GM21515 (cell line): ENCODE measurements at regions not wholly inside any gene's neighbourhood (a gene's known extent, or its start where the extent isn't known, plus 50 kb on each side); places are given as distances from the start of the nearest gene placed in this dataset.
A peak's percentile ranks its signal among the peaks of the same experiment; 100 is the strongest.
"Not testable (repeated sequence)": the region's sequence is repeated elsewhere in the genome, so short reads cannot be mapped to it uniquely, and the experiment has no call there.

Source experiments
- ATAC-seq: cut with Tn5 transposase; IDR thresholded peaks from one replicate; pipeline ENCODE4 v1.9.1; 2021; ENCODE audit not compliant: unreplicated experiment

DNA sequence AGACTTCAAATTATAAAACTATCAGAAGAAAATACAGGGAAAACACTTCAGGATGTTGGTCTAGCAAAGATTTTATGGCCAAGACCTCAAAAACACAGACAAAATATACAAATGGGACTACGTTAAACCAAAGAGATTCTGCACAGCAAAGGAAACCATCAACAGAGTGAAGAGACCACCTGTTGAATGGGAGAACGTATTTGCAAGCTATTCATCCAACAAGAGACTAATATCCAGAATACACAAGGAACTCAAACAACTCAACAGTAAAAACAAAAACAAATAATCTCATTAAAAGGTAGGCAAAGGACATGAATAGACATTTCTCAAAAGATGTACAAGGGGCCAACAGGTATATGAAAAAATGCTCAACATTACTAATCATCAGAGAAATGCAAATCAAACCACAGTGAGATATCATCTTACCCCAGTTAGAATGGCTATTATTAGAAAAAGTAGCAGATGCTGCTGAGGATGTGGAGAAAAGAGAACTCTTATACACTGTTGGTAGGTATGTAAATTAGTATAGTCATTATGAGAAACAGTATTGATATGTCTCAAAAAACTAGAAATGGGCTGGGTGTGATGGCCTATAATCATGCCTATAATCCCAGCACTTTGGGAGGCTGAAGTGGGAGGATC, 112.6 kb downstream of the LRIG2 start:
- peak; percentile 83 for ATAC-seq

- no peak for ATAC-seq
Observed at GRCh38 chr1:113190078-113190477, 117.1 kb downstream of the LRIG2 start.

DNA sequence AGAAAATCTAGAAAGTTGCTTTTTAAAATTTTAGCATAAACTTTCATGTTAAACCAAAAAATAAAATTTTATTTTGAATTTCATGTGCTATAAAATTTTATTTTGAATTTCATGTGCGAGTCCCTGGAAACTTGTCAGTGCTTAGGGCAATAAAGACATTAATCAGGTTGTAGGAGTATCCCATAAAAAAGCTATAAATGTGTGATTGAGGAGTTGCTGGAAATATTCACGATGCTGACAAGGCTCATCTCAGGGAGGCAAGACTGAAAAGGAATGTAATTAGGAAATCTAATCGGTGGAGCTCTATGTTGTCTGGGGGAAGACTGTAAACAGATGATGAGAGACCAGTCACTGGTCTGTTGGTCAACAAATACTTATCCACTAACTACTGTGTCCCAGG, 117.9 kb downstream of the LRIG2 start:
- no peak for ATAC-seq

DNA sequence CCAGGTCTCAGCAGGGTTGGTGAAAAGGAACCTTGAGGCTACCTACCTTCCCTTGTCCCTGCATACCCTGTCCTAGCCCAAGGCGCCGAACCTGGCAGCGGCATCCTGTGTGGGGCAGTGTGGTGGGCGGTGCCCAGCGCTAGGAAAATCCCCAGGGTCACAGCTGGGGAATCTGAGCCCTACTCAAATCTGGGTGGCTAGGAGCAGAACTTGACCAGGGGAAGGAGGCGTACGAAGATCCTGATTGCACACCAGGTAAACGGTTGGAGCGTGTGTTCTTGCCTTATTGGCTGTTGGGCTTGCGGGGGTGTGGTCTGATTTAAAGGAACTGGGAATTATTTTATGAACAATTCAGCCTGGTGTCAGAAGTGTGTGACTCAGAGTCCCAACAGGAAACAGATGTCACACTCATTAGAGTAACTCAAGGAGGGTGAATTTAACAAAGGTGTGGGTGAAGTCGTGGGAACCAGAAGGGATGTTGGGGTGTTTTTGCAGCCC, 118.6 kb downstream of the LRIG2 start:
- ATAC-seq: peak; percentile 47

DNA sequence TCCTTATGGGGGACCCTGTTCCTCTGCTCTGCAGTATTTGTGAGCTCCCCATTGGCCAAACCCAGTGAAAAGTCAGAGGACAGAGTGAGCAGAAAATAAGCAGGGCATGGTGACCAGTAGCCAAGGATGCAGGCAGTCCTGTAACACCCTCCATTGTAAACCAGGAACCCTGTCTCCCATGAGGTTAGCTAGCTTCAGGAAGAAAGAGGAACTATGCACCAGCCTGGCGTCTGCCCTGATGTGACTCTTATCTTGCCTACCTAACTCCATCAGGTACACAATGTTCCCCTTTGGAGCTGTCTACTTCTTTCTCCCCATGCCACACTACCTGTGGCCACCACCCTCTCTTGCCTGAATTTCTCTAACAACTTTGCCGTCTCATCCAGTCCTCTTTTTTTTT, 119.2 kb downstream of the LRIG2 start:
- peak; percentile 29 for ATAC-seq

DNA sequence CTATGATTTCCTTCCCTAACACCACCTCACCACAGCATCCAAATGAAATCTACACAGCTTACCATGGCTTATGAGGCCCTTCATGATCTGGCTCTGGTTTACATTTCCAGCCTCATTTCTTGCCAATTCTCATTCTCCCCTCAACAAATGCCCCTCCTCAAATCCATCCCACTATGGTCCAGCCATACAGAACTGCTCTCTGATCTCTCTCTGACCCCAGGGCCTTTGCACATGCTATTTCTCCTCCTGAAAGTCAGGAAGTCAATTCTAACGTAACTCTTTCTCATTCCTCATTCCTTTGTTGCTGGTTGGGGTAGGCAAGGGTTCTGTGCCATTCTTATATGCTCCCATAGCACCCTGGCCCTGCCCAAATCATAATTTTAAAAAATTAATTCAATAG, 120.0 kb downstream of the LRIG2 start:
- ATAC-seq: no peak

DNA sequence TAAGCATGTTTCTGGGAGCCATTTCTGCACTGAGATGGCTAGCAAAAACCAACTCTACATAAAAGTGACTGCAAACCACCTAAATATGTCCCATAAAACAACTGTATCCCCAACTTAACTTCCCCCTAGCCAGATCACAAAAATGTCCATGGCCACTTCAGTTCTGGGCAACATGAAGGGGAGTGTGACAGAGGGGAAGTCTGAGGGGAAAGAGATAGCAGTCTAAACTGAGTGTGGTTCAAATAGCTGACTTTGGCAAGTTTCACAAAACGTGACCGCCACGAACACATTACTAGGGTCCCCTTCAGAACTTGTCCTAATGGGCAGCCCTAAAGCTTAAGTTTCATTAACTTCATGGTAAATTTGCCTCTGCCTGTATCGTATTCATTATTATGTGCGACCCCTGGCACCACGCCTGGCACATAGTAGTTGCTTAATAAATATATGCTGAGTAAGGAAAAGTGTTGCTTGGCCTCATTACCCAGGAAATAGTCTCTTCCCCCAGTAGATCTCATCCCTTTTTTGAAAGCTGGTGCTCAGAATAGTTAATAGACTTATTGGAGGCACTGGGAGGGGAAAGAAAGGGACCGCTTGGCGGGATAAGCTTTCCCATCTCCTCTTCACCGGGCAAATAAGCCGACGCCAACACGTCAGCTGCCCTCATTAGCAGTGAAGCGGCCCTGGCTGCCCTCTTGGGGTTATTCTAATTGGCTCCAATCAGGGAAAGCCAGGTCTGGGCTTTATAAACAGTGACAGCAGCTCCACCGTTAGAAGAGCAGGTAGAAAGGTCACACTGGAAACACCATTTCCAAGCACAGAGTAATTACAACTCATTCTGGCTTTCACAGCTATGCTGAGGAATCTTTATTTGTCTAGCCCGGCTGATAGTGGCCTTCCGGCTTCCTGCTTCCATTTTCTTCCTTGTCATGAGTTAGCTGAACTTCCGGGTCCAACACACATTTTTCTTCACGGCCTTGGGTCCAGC, 122.1 kb downstream of the LRIG2 start:
- no peak for ATAC-seq

DNA sequence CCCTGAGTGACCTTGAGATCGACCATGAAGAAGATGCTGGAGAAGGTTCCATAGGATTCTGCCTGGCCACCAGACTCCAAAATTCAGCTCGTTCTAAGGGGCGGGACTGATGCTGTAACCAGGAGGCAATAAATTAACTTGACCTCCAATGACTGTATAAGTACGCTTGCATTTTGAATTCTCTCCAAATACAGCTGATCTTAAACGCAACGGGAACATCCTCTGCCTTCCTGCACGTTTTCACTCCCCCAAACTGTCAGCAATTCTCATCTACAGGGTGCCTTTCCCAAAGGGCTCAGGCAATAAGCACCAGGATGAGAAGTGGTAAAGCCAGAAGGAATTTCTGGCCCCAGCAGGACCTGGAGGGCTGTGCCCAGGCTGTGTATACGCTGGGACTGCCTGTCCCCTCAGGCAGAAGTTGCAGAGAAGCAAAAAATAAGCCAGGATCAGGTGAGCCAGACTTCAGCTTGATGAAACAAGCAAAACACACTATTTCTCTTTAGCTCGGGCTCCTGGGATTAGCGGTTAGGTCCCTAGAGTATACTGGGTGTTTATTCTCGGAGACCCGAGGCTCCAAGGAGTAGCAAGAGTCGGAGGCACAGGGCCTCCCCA, 124.8 kb downstream of the LRIG2 start:
- ATAC-seq: no peak

DNA sequence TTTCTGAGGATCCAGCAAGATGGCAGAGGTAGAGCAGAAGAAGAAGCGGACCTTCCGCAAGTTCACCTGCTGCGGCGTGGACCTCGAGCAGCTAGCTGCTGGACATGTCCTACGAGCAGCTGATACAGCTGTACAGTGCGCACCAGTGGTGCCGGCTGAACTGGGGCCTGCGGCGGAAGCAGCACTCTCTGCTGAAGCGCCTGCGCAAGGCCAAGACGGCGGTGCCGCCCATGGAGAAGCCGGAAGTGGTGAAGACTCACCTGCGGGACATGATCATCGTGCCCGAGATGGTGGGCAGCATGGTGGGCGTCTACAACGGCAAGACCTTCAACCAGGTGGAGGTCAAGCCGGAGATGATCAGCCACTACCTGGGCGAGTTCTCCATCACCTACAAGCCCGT, 125.8 kb downstream of the LRIG2 start:
- no peak for ATAC-seq

DNA sequence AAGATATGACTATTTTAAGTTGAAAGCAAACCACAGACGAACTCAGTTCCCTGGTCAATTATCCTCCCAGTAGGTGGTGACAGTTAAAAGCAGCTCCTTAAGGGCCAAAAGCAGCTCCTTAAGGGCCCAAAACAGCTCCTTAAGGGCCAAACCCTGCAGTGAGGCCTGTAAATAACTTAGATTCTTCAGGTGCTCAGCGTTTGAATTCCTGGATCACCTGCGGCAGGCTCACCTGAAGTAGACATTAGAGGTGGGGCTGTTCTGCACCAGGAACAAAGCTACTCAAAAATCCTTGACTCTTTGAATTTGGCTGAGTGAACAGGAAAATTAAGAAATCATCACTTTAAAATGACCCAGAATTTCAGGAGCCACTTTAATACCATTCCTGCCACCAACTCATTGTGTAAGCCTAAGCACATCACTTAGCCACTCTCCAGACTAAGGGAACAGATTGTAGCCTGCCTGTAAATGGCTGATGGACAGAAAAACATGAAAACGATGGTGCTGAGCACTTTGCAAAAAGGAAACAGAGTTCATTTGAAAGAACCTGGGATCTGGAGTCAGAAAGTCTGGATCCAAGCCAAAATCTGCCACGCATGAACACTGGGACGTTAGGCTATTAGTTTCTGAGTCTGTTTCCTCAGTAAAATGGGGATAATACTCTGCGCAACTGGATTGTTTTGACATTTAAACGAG, 126.9 kb downstream of the LRIG2 start:
- ATAC-seq: no peak

- ATAC-seq: no peak
Observed at GRCh38 chr1:113201560-113201959, 128.6 kb downstream of the LRIG2 start.

DNA sequence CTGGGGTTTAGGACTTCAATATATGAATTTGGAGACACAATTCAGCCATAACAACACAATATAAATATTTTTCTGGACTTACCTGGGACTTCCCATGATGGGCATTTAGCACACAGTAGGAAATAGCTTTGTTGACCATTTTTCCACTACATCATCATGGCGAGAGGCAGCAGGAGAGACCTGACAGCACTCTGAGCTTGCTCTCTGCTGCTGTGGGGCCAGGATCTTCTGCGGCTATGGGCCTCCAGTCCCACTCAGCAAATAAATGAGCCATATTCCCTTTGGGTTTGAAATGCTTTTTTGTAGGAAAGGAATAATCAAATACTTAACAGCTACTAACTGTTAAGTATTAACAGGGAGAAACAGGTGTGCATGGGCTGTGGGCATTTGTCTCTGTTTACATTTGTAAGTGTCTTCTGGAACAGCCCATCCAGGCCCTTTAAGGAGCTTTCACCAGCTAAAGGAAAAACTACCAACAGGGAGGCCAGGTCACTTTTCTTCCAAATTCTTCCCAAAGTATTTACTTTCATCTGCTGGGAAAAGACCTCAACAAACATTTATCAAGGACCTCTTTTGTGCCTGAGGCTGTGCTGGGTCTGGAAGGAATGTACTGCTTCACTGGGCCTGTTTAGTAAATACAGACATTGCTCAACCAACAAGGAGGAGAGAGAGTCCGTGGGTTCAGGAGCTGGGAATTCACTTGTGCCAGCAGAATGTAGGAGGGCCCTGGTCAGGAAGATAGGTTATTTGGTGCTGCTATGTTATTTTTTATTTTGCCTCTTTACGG, 133.2 kb downstream of the LRIG2 start:
- no peak for ATAC-seq

- ATAC-seq: no peak
Observed at GRCh38 chr1:113207019-113207418, 134.0 kb downstream of the LRIG2 start.

GRCh38 chr1:113207457-113207856, 134.5 kb downstream of the LRIG2 start:
- ATAC-seq: no peak

DNA sequence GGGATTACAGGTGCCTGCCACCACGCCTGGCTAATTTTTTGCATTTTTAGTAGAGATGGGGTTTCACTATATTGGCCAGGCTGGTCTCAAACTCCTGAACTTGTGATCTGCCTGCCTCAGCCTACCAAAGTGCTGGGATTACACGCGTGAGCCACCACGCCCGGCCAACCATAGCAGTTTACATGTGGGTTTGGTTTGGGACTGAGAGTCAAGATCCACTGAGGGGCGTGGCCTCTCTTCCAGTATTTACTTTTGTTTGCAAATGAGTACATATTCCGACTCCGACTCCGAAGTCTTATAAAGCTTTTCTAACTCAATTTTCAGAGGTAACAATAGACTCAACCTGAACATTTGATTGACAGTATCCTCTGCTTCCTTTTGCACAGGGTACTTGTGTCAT, 135.4 kb downstream of the LRIG2 start:
- ATAC-seq: not testable (repeated sequence)

DNA sequence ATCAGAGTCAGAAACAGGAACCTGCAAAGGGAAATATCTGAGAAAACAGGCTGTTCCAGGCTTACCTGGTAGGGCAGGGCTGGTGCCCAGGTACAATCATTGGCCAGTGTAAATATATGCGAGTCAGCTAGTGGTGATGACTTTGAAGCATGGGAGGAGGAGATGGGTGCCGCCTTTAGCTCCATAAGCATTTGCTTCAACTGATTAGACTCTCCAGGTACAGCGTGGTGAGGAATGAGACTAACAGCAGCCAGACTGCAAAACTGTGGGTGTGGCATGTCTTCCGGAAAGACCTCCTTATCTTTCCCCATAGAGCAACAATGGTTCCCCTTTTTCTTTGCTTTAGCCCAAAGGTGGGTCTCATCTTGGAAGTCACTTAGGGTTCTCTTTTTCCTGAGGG, 137.2 kb downstream of the LRIG2 start:
- ATAC-seq: no peak

- no peak for ATAC-seq
Observed at GRCh38 chr1:113211467-113211866, 138.5 kb downstream of the LRIG2 start.

DNA sequence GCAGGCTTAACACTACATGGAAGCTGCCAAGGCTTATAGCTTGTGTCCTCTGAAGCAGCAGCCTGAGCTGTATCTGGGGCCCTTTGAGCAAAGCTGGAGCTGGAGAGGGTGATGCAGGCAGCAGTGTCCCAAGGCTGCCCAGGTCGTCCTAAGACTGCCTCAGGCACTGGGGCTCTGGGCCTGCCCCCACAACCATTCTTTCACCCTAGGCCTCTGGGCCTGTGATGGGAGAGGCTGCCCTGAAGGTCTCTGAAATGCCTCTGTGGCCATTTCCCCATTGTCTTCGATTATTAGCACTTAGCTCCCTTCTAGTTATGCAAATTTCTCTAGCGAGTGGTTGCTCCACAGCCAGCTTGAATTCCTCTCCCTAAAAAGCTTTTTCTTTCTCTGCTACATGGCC, 142.0 kb downstream of the LRIG2 start:
- no peak for ATAC-seq

DNA sequence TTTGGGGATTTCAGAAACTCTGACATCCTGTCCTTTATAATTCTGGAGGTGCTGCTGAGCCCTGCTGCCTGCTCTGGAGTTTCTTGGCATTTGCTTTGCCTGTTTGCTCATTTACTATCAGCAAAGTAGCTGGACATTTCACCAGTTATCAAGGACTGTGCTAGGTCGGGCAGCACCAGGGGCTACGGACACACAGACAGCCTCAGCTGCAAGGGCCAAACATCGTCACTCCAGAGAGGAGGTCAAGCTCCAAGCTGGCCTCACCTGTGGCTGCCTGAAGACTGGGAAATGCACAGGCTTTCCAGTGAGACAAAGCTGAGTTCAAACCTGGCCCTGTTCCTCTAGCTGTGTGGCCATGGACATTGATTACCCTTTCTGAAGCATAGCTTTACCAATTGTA, 143.7 kb downstream of the LRIG2 start:
- no peak for ATAC-seq

DNA sequence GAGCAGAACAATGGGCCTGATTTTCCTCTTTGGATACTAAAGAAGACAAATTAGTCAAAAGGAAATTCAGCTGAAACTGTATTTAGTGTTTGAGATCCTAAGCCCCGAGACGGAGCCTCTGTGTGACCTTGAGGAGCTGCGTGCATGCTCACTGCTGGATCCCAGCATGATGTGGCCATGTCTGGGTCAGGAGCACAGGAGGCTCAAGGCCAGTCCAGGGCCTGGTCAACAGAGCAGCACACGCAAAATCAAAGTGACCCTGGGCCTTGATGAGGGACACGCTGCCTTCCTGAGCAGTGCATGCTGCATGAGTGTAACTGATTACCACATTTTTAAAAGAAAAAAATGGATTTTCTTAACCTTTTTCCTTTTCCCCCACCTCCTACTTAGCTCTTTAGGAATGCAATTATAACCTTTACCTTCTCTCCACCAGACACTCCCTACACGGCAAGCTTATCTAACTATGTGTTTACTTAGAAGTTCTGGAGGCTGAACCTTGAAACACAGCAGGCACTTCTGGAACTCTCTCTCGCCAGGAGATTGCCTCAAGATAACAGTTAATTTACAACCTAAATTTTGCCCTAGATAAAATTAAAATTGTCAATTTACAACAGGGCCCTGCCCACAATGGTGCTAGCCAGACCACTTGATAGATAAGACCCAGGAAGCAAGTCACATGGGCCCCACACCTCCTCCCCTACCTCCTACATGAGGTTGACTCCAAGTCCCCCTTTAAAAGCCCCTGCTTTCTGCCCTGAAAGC, 144.6 kb downstream of the LRIG2 start:
- no peak for ATAC-seq
